ENCODE measurements at regions not wholly inside any gene's neighbourhood (a gene's known extent, or its start where the extent isn't known, plus 50 kb on each side); places are given as distances from the start of the nearest gene placed in this dataset.

- in situ Hi-C loops (cut with MboI; ENCODE audit: low pct_unique_long_range_greater_than_20kb in 2 of 9, low sequenced_read_pairs in 9 of 9, unreplicated experiment in 9 of 9) = no loop called here
- H3K27ac ChIP-seq = no peak overlapping the region
- H3K4me1 ChIP-seq (replicated peaks in 1 of 2) = peaks cover 0 to 3% of the 10 kb centered on the region in 2 donors
- no peak for ATAC-seq (replicated peaks in 6 of 8)
- 0 to 100% (median 79%) methylated on average over 1 to 2 of the region's 2 CpGs; no CpG with 5 or more reads in 1 of the 10 experiments for WGBS, 10 experiments
- H3K4me3 ChIP-seq = no peak overlapping the region
These were observed 240.9 kb downstream of the IRX1 start for GRCh38 chr5:3836528-3836927.

DNA sequence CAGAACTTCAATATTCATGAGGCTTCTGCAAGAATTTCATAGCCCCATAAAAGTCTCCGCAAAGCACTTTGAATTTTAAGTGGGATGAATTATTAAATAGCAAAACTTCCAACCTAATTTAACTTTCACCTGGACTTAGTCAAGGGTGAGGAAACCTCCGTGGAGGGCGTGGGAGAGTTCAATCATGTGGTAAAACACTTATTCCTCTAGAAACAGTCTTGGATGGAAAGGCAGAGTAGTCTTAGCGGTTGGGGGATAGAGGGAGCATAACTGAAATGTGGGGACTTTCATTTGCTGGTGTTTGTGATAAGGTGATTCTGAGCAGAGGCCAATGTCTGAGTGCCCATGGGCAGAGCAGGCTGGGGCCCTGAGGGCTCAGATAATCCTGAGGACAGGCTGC is 241.9 kb downstream of the IRX1 start:
- Histone ChIP-seq H3K27ac (no peak overlapping the region), H3K4me3 (no peak overlapping the region), H3K4me1 (replicated peaks in 1 of 2) (peaks cover 0 to 2% of the 10 kb centered on the region in 2 donors)
- ATAC-seq (replicated peaks in 6 of 8) = no peak
- in situ Hi-C loops (cut with MboI; ENCODE audit: low pct_unique_long_range_greater_than_20kb in 2 of 9, low sequenced_read_pairs in 9 of 9, unreplicated experiment in 9 of 9) = no loop called here
- 0 to 100% (median 60%) methylated on average over 1 to 4 of the region's 4 CpGs; no CpG with 5 or more reads in 3 of the 10 experiments for WGBS, 10 experiments

DNA sequence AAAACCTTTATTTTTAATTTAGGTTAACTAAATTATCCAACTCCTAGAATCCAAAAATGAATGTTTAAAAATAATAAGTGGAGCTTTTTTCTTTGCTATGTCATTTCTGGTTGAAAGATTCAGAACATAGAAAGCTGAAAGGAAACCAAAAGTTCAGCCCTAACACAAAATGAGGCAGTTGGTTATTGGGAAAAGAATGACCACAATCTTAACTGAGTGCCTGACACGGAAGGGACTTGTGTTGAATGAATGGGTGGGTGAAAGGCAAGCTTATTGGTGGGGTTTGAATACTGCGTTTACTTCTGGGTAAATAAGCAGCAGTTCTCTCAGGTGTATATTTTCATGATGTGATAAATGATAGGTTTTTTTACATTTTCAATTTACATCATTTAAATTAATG is 243.5 kb downstream of the IRX1 start:
- no peak overlapping the region for H3K4me3 ChIP-seq
- ATAC-seq (replicated peaks in 6 of 8) = no peak
- H3K4me1 ChIP-seq (replicated peaks in 1 of 2) = peaks cover 0 to 8% of the 10 kb centered on the region in 2 donors
- in situ Hi-C loops (cut with MboI; ENCODE audit: low pct_unique_long_range_greater_than_20kb in 2 of 9, low sequenced_read_pairs in 9 of 9, unreplicated experiment in 9 of 9) = no loop called here
- H3K27ac ChIP-seq = no peak overlapping the region
- 0 to 100% (median 50%) methylated on average over 1 to 2 of the region's 2 CpGs; no CpG with 5 or more reads in 1 of the 10 experiments for WGBS, 10 experiments

- Histone ChIP-seq H3K4me1 (replicated peaks in 1 of 2) (peaks cover 0 to 20% of the 10 kb centered on the region in 2 donors), H3K27ac (no peak overlapping the region), H3K4me3 (no peak overlapping the region)
- ATAC-seq (replicated peaks in 6 of 8) = no peak
- 0 to 100% (median 0%) methylated on average over 1 to 3 of the region's 6 CpGs; no CpG with 5 or more reads in 5 of the 10 experiments for WGBS, 10 experiments
- in situ Hi-C loops (cut with MboI; ENCODE audit: low pct_unique_long_range_greater_than_20kb in 2 of 9, low sequenced_read_pairs in 9 of 9, unreplicated experiment in 9 of 9) = no loop called here
These were observed 247.0 kb downstream of the IRX1 start for GRCh38 chr5:3842591-3842990.

- peaks cover 0 to 20% of the 10 kb centered on the region in 2 donors for H3K4me1 ChIP-seq (replicated peaks in 1 of 2)
- 0 to 80% (median 20%) methylated on average over 1 to 3 of the region's 6 CpGs; no CpG with 5 or more reads in 5 of the 10 experiments for WGBS, 10 experiments
- in situ Hi-C loops (cut with MboI; ENCODE audit: low pct_unique_long_range_greater_than_20kb in 2 of 9, low sequenced_read_pairs in 9 of 9, unreplicated experiment in 9 of 9) = no loop called here
- H3K4me3 ChIP-seq = no peak overlapping the region
- peak in 4 of 8 experiments; percentile 71 to 79 (median 78) for ATAC-seq (replicated peaks in 6 of 8)
- H3K27ac ChIP-seq = no peak overlapping the region
These were observed 248.1 kb downstream of the IRX1 start for GRCh38 chr5:3843706-3844105.

DNA sequence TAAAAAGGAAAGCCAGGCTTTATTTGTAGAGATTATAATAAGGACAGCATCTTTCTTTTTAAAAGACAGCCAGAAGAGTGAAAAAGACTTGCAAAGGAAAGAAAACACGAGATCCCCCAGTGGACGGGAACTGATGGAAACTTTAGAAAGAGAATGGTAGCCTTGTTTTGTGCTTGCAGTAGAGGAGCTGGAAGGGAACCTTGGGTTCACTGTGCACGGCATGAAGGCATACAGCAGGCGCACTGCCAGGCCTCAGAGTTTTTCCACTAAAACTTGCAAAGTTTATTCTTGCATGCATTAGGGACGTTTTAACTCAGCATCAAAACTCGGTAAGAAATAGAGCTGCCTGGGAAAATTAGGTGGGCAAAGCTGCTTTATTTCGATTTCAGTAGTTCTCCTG is 248.6 kb downstream of the IRX1 start:
- in situ Hi-C loops (cut with MboI; ENCODE audit: low pct_unique_long_range_greater_than_20kb in 2 of 9, low sequenced_read_pairs in 9 of 9, unreplicated experiment in 9 of 9) = no loop called here
- no peak for ATAC-seq (replicated peaks in 6 of 8)
- WGBS, 10 experiments = 5 to 76% (median 20%) methylated on average over 2 to 7 of the region's 7 CpGs; no CpG with 5 or more reads in 1 of the 10 experiments
- Histone ChIP-seq H3K4me3 (no peak overlapping the region), H3K4me1 (replicated peaks in 1 of 2) (peaks cover 0 to 20% of the 10 kb centered on the region in 2 donors), H3K27ac (no peak overlapping the region)

GRCh38 chr5:3845230-3845629 is 249.6 kb downstream of the IRX1 start:
- WGBS, 10 experiments = 7 to 67% (median 41%) methylated on average over 2 to 5 of the region's 5 CpGs; no CpG with 5 or more reads in 1 of the 10 experiments
- Histone ChIP-seq H3K4me1 (replicated peaks in 1 of 2) (peaks cover 0 to 20% of the 10 kb centered on the region in 2 donors), H3K27ac (peak overlapping the region in 1 of 2 donors; percentile 27), H3K4me3 (no peak overlapping the region)
- ATAC-seq (replicated peaks in 6 of 8) = peak in 4 of 8 experiments; percentile 63 to 81 (median 78)
- in situ Hi-C loops (cut with MboI; ENCODE audit: low pct_unique_long_range_greater_than_20kb in 2 of 9, low sequenced_read_pairs in 9 of 9, unreplicated experiment in 9 of 9) = no loop called here

DNA sequence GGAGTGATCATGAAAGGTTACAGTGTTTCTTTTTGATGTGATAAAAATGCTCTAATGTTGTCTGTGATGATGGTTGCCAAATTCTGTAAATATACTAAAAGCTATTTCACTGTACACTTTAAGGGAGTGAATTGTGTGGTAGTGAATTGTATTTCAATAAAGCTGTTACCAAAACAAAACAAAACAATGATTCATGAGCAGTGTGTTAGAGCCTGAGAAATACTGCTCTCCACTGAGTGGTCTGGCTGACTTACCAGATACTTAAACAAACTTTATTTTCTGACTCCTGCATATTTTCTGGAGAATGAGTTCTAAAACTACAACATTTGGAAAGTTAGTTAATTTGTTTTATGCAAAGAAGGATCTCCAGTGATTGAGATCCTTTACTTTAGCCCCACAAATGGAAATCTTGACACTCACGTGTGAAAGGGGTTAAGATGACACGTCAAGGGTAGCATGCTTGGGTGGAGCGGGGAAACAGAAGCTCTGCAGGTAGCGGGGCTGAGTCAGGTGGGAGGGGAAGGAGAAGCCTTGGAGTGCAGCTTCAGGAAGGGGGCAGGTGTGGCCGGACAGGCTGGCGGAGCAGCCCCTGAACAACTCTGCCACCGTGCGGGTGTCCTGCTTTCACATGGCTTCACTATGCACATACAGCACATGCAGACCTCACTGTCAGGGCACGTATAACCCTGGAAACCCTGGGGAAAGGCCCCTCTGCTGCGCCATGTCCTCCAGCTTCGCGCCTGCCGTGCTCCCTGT is 256.7 kb downstream of the IRX1 start:
- 52 to 100% (median 82%) methylated on average over 1 to 8 of the region's 13 CpGs; no CpG with 5 or more reads in 2 of the 10 experiments for WGBS, 10 experiments
- H3K27ac ChIP-seq = no peak overlapping the region
- no peak for ATAC-seq (replicated peaks in 6 of 8)
- H3K4me3 ChIP-seq = no peak overlapping the region
- no peaks in the 10 kb centered on the region for H3K4me1 ChIP-seq (replicated peaks in 1 of 2)
- in situ Hi-C loops (cut with MboI; ENCODE audit: low pct_unique_long_range_greater_than_20kb in 2 of 9, low sequenced_read_pairs in 9 of 9, unreplicated experiment in 9 of 9) = no loop called here

- Histone ChIP-seq H3K4me1 (replicated peaks in 1 of 2) (no peaks in the 10 kb centered on the region), H3K4me3 (no peak overlapping the region), H3K27ac (no peak overlapping the region)
- 30 to 98% (median 89%) methylated on average over 4 to 11 of the region's 11 CpGs for WGBS, 10 experiments
- in situ Hi-C loops (cut with MboI; ENCODE audit: low pct_unique_long_range_greater_than_20kb in 2 of 9, low sequenced_read_pairs in 9 of 9, unreplicated experiment in 9 of 9) = no loop called here
- no peak for ATAC-seq (replicated peaks in 6 of 8)
These were observed 257.7 kb downstream of the IRX1 start for GRCh38 chr5:3853362-3853761.

GRCh38 chr5:3854188-3854821 is 258.7 kb downstream of the IRX1 start:
- no peak overlapping the region for H3K27ac ChIP-seq
- H3K4me3 ChIP-seq = no peak overlapping the region
- H3K4me1 ChIP-seq (replicated peaks in 1 of 2) = no peaks in the 10 kb centered on the region
- peak in 1 of 8 experiments; percentile 57 for ATAC-seq (replicated peaks in 6 of 8)
- in situ Hi-C loops (cut with MboI; ENCODE audit: low pct_unique_long_range_greater_than_20kb in 2 of 9, low sequenced_read_pairs in 9 of 9, unreplicated experiment in 9 of 9) = no loop called here
- WGBS, 10 experiments = 0 to 92% (median 80%) methylated on average over 2 to 20 of the region's 30 CpGs; no CpG with 5 or more reads in 1 of the 10 experiments

DNA sequence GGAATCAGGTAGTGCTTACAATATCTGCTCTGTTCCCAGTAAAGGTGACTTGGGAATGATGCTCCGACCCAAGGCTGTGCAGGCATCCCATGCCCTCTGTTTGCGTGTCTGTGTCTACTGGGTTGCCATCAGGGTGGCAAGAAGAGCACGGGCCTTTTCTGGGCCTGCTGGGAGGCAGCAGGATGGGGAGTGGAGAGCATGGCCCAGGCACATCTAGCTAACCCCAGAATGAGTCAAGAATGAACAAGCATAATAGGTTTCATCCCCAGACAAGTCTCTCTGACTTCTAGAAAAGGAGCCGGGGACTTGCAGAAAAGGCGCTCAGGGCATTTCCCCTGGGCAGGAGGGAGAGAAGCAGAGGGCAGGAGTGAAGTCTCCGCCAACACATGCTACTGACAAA is 260.4 kb downstream of the IRX1 start:
- Histone ChIP-seq H3K4me3 (no peak overlapping the region), H3K4me1 (replicated peaks in 1 of 2) (no peaks in the 10 kb centered on the region), H3K27ac (no peak overlapping the region)
- ATAC-seq (replicated peaks in 6 of 8) = no peak
- 5 to 100% (median 85%) methylated on average over 1 to 4 of the region's 6 CpGs for WGBS, 10 experiments
- in situ Hi-C loops (cut with MboI; ENCODE audit: low pct_unique_long_range_greater_than_20kb in 2 of 9, low sequenced_read_pairs in 9 of 9, unreplicated experiment in 9 of 9) = no loop called here

DNA sequence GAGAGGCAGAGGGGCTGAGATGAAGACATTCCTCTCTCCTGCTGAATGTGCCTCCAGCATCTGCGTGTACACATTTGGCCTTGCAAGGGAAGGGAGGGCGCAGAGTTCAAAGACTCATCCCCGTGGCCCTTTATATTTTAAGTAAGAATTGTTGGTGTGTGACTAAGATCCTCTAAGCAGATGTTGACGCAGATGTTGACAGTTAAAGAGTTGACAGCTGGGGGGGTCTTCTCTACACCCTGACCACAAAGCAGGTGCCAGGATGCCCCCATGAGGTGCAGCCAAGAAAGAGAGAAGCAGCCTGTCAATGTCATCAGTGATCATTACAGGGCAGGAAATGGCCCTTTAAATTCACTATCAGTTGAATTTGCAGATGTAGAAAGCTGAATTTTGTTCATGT is 262.9 kb downstream of the IRX1 start:
- 0 to 100% (median 76%) methylated on average over 1 to 4 of the region's 4 CpGs; no CpG with 5 or more reads in 1 of the 10 experiments for WGBS, 10 experiments
- Histone ChIP-seq H3K27ac (no peak overlapping the region), H3K4me1 (replicated peaks in 1 of 2) (no peaks in the 10 kb centered on the region), H3K4me3 (no peak overlapping the region)
- in situ Hi-C loops (cut with MboI; ENCODE audit: low pct_unique_long_range_greater_than_20kb in 2 of 9, low sequenced_read_pairs in 9 of 9, unreplicated experiment in 9 of 9) = no loop called here
- ATAC-seq (replicated peaks in 6 of 8) = no peak

DNA sequence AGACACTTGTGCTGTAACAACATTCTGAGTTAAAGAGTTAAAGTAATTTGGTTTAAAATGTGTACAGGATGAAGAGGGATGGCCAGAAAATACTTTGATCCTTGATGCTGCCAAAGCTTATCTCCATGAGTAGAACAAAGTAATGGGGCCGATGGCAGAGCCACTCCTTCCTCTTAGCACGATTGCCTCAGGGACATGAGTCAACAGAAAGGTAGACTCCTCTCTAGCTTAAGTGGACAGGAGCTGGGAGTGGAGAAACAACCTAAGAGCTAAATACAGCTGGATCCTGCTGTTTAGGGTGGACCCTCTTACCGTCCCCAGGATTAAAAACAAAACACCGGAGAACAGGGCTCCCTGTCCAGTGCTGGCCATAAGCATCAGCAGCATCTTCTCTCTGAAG is 267.3 kb downstream of the IRX1 start:
- in situ Hi-C loops (cut with MboI; ENCODE audit: low pct_unique_long_range_greater_than_20kb in 2 of 9, low sequenced_read_pairs in 9 of 9, unreplicated experiment in 9 of 9) = no loop called here
- WGBS, 10 experiments = 54 to 100% (median 86%) methylated on average over 2 to 4 of the region's 4 CpGs; no CpG with 5 or more reads in 5 of the 10 experiments
- H3K4me1 ChIP-seq (replicated peaks in 1 of 2) = no peaks in the 10 kb centered on the region
- no peak overlapping the region for H3K27ac ChIP-seq
- no peak overlapping the region for H3K4me3 ChIP-seq
- ATAC-seq (replicated peaks in 6 of 8) = no peak

All from motor neuron (in vitro differentiated cells).